ENCODE measurements at regions not wholly inside any gene's neighbourhood (a gene's known extent, or its start where the extent isn't known, plus 50 kb on each side); places are given as distances from the start of the nearest gene placed in this dataset.

DNA sequence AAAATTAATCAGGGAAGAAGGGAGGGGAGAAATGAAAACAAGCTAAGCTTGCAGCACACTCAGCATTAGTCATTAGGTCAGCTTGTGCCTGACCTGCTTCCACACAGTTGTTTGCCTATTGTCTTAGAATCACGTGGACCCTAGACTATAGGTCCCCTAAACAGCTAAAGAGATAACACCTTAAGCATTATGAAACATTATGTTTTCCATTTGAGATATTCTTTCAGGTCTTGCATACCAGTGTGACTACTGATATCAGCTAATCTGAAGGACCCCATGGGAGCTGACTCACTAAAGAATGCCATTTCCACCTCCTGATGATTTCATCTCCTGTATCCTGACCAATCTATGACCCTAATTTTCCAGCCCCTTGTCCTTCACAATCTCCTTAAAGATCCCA is 154.1 kb upstream of the FUT8 start (continued):
- TF ChIP-seq, protein P1, sequence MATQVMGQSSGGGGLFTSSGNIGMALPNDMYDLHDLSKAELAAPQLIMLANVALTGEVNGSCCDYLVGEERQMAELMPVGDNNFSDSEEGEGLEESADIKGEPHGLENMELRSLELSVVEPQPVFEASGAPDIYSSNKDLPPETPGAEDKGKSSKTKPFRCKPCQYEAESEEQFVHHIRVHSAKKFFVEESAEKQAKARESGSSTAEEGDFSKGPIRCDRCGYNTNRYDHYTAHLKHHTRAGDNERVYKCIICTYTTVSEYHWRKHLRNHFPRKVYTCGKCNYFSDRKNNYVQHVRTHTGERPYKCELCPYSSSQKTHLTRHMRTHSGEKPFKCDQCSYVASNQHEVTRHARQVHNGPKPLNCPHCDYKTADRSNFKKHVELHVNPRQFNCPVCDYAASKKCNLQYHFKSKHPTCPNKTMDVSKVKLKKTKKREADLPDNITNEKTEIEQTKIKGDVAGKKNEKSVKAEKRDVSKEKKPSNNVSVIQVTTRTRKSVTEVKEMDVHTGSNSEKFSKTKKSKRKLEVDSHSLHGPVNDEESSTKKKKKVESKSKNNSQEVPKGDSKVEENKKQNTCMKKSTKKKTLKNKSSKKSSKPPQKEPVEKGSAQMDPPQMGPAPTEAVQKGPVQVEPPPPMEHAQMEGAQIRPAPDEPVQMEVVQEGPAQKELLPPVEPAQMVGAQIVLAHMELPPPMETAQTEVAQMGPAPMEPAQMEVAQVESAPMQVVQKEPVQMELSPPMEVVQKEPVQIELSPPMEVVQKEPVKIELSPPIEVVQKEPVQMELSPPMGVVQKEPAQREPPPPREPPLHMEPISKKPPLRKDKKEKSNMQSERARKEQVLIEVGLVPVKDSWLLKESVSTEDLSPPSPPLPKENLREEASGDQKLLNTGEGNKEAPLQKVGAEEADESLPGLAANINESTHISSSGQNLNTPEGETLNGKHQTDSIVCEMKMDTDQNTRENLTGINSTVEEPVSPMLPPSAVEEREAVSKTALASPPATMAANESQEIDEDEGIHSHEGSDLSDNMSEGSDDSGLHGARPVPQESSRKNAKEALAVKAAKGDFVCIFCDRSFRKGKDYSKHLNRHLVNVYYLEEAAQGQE (IDR thresholded peaks at IDR 0.05): no peak
- no peak for TF ChIP-seq MYC (IDR thresholded peaks at IDR 0.05; ENCODE audit: borderline replicate concordance, low read length)
- no peak for TF ChIP-seq SMC3 (IDR thresholded peaks at IDR 0.05)
- no peak for TF ChIP-seq FOXS1 (CRISPR knock-in tag; IDR thresholded peaks at IDR 0.05)
- TF ChIP-seq NPAS2 (CRISPR knock-in tag; IDR thresholded peaks at IDR 0.05; ENCODE audit: borderline replicate concordance): no peak
- TF ChIP-seq CHD4 (IDR thresholded peaks at IDR 0.05; ENCODE audit: borderline replicate concordance): no peak
- no peak for TF ChIP-seq EHF (CRISPR knock-in tag; IDR thresholded peaks at IDR 0.05)
- no peak for TF ChIP-seq ZFP36 (IDR thresholded peaks at IDR 0.05; ENCODE audit: borderline replicate concordance, partially characterized antibody)
- TF ChIP-seq, protein P2, sequence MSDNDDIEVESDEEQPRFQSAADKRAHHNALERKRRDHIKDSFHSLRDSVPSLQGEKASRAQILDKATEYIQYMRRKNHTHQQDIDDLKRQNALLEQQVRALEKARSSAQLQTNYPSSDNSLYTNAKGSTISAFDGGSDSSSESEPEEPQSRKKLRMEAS (IDR thresholded peaks at IDR 0.05): peak; percentile 57
- TF ChIP-seq CHD2 (IDR thresholded peaks at IDR 0.05; ENCODE audit: low read length, partially characterized antibody): no peak
- TF ChIP-seq KDM5A (IDR thresholded peaks at IDR 0.05): no peak
- TF ChIP-seq, protein P3, sequence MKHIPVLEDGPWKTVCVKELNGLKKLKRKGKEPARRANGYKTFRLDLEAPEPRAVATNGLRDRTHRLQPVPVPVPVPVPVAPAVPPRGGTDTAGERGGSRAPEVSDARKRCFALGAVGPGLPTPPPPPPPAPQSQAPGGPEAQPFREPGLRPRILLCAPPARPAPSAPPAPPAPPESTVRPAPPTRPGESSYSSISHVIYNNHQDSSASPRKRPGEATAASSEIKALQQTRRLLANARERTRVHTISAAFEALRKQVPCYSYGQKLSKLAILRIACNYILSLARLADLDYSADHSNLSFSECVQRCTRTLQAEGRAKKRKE (CRISPR knock-in tag; IDR thresholded peaks at IDR 0.05; ENCODE audit: low read depth): no peak
- TF ChIP-seq, protein P4, sequence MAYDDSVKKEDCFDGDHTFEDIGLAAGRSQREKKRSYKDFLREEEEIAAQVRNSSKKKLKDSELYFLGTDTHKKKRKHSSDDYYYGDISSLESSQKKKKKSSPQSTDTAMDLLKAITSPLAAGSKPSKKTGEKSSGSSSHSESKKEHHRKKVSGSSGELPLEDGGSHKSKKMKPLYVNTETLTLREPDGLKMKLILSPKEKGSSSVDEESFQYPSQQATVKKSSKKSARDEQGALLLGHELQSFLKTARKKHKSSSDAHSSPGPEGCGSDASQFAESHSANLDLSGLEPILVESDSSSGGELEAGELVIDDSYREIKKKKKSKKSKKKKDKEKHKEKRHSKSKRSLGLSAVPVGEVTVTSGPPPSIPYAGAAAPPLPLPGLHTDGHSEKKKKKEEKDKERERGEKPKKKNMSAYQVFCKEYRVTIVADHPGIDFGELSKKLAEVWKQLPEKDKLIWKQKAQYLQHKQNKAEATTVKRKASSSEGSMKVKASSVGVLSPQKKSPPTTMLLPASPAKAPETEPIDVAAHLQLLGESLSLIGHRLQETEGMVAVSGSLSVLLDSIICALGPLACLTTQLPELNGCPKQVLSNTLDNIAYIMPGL (CRISPR knock-in tag; IDR thresholded peaks at IDR 0.05; ENCODE audit: borderline replicate concordance): no peak
- TF ChIP-seq FOSB (CRISPR knock-in tag; IDR thresholded peaks at IDR 0.05): no peak

DNA sequence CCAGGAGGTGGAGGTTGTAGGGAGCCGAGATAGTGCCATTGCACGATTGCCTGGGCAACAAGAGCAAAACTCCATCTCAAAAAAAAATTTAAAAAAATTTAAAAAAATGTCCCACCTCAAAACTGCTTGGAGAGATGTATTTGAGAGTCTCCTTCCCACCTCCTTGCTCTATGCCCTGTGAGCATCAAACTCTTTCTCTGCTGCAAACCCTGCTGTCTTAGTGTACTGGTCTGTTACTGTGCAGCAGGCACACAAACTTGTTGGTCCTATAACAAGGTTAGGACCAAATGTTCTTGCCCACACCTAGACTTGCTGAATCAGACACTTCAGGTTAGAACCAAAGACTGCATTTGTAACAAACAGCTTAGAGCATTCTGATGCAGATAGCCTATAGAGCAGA is 153.5 kb upstream of the FUT8 start:
- TF ChIP-seq FOSL2 (IDR thresholded peaks at IDR 0.05): no peak
- no peak for TF ChIP-seq FOSL2 (CRISPR knock-in tag; IDR thresholded peaks at IDR 0.05)
- TF ChIP-seq NR3C1 (IDR thresholded peaks at IDR 0.05): no peak
- no peak for TF ChIP-seq CBX8 (IDR thresholded peaks at IDR 0.05)
- no peak for TF ChIP-seq KDM1A (IDR thresholded peaks at IDR 0.05; ENCODE audit: low read depth)
- TF ChIP-seq HEYL (CRISPR knock-in tag; IDR thresholded peaks at IDR 0.05): no peak
- TF ChIP-seq RCOR1 (IDR thresholded peaks at IDR 0.05; ENCODE audit: low read depth, low read length): no peak
- no peak for TF ChIP-seq SMC3 (IDR thresholded peaks at IDR 0.05)
- TF ChIP-seq MAZ (IDR thresholded peaks at IDR 0.05; ENCODE audit: borderline replicate concordance, low read depth, low read length): no peak
- no peak for TF ChIP-seq NFE2L2 (conservative IDR thresholded peaks at IDR 0.05; ENCODE audit: low read length)
- TF ChIP-seq, protein P1 (IDR thresholded peaks at IDR 0.05): no peak
- no peak for TF ChIP-seq EHF (CRISPR knock-in tag; IDR thresholded peaks at IDR 0.05)
- no peak for TF ChIP-seq JUNB (IDR thresholded peaks at IDR 0.05)
- no peak for TF ChIP-seq ZC3H11A (IDR thresholded peaks at IDR 0.05)
- TF ChIP-seq FOSB (CRISPR knock-in tag; IDR thresholded peaks at IDR 0.05): no peak
- no peak for TF ChIP-seq PHF8 (IDR thresholded peaks at IDR 0.05; ENCODE audit: borderline replicate concordance, low read depth)
- peaks cover 46% of the 10 kb centered on the region for H3K4me1 ChIP-seq
- ATAC-seq: no peak
- WGBS (ENCODE audit: missing lambda C conversion rate): 92% methylated on average over 2 of the region's 2 CpGs
- H3K9me3 ChIP-seq: 0 out of 3 replicates have a peak, but pooled peaks cover 5% of the 10 kb centered on the region
- H3K27ac ChIP-seq: peak overlapping the region; percentile 46 to 90; a peak in 5 of 6 replicates
- no peak for DNase-seq (ENCODE audit: low read depth in 1 of 2, low spot score in 1 of 2)
- ChIA-PET POLR2A (interaction anchor here (2.4 kb wide), 1 partner anchor 153 kb away, joined by 12 read pairs; the partner anchor contains the start of gene FUT8), CTCF (interaction anchor here (2.1 kb wide), 1 partner anchor 95 kb away, joined by 7 read pairs; no protein-coding TSS in a partner anchor)
- FAIRE-seq: no peak
- H3K4me3 ChIP-seq: no peak overlapping the region
- H3K4me2 ChIP-seq: no peak overlapping the region

All from A549 (cell line).